Smooth muscle cell (in vitro differentiated cells): ENCODE measurements at regions not wholly inside any gene's neighbourhood (a gene's known extent, or its start where the extent isn't known, plus 50 kb on each side); places are given as distances from the start of the nearest gene placed in this dataset.

Source experiments
- DNase-seq: peaks from one replicate; lab custom pipeline; 2025; ENCODE audit not compliant: unreplicated experiment; lab: John Stamatoyannopoulos, UW
- H2AFZ ChIP-seq: fragments of 200-600 bp; sonication (generic); 2 replicates; pipeline ENCODE4 v1.6.0; 2016; ENCODE audit warnings: antibody characterized with exemption, low read depth, mild to moderate bottlenecking
- H3F3A ChIP-seq: fragments of 200-600 bp; sonication (generic); 2 replicates; pipeline ENCODE4 v1.6.0; 2017; ENCODE audit warnings: antibody characterized with exemption, low read depth
- H3K27ac ChIP-seq: fragments of 200-600 bp; sonication (generic); 2 replicates; pipeline ENCODE4 v1.5.1; 2016; ENCODE audit warnings: low read depth, mild to moderate bottlenecking
- H3K27me3 ChIP-seq: fragments of 200-600 bp; sonication (generic); 2 replicates; pipeline ENCODE4 v1.6.1; 2016; ENCODE audit warnings: low read depth, mild to moderate bottlenecking
- H3K36me3 ChIP-seq: fragments of 200-600 bp; sonication (generic); 2 replicates; pipeline ENCODE4 v1.5.1; 2016; ENCODE audit warnings: low read depth
- H3K4me1 ChIP-seq: fragments of 200-600 bp; sonication (generic); 2 replicates; pipeline ENCODE4 v1.5.1; 2016; ENCODE audit warnings: low read depth
- H3K4me2 ChIP-seq: fragments of 200-600 bp; sonication (generic); 2 replicates; pipeline ENCODE4 v1.6.0; 2016; ENCODE audit warnings: mild to moderate bottlenecking
- H3K4me3 ChIP-seq: fragments of 200-600 bp; sonication (generic); 2 replicates; pipeline ENCODE4 v1.5.1; 2016; ENCODE audit warnings: mild to moderate bottlenecking
- H3K79me2 ChIP-seq: fragments of 200-600 bp; sonication (generic); 2 replicates; pipeline ENCODE4 v1.6.0; 2016; ENCODE audit warnings: low read depth, mild to moderate bottlenecking
- H3K9ac ChIP-seq: fragments of 200-600 bp; sonication (generic); 2 replicates; pipeline ENCODE4 v1.6.0; 2016; ENCODE audit warnings: low read depth
- H3K9me3 ChIP-seq: fragments of 200-600 bp; sonication (generic); replicated peaks from 2 replicates; pipeline ENCODE4 v1.5.1; 2016; ENCODE audit warnings: low read depth
- H4K20me1 ChIP-seq: fragments of 200-600 bp; sonication (generic); 2 replicates; pipeline ENCODE4 v1.6.0; 2016; ENCODE audit warnings: low read depth
- WGBS: methylation state at CpG from one replicate; pipeline ENCODE4 v1.1.7; 2016; ENCODE audit warnings: low lambda C conversion rate; 5-methylcytosine and 5-hydroxymethylcytosine counted together
- TF ChIP-seq, protein P1 (sequence below): fragments of 200-600 bp; sonication (generic); IDR thresholded peaks from 2 replicates; pipeline ENCODE4 v1.5.1; 2017; ENCODE audit warnings: borderline replicate concordance, mild to moderate bottlenecking, antibody characterized with exemption; ENCODE audit not compliant: insufficient read depth, poor library complexity, severe bottlenecking

DNA sequence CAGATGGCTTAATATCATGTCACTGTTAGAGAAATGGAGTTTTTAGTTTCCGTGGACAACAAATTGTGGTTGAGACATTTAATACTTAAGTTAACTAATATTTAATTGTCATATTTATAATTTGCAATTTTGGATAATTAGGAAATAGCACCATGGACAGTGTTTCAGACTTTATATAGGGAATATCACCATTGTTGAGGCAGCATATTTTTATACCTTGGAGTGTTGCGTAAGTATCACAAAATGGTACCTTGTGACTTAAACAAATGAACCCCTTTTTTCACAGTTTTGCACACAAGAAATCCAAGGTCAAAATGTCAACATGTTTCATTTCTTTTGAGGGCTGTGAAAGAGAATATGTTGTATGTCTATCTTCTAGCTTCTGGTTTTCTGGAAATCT is 539.9 kb downstream of the TECRL start:
- Histone ChIP-seq H3F3A (no peaks in the 10 kb centered on the region), H3K4me1 (no peaks in the 10 kb centered on the region), H4K20me1 (no peaks in the 10 kb centered on the region), H3K4me2 (no peak overlapping the region), H3K27me3 (no peaks in the 10 kb centered on the region), H3K27ac (no peak overlapping the region), H3K9ac (no peak overlapping the region), H2AFZ (no peak overlapping the region), H3K9me3 (no peaks in the 10 kb centered on the region), H3K4me3 (no peak overlapping the region), H3K79me2 (no peaks in the 10 kb centered on the region), H3K36me3 (no peaks in the 10 kb centered on the region)
- TF ChIP-seq, protein P1, sequence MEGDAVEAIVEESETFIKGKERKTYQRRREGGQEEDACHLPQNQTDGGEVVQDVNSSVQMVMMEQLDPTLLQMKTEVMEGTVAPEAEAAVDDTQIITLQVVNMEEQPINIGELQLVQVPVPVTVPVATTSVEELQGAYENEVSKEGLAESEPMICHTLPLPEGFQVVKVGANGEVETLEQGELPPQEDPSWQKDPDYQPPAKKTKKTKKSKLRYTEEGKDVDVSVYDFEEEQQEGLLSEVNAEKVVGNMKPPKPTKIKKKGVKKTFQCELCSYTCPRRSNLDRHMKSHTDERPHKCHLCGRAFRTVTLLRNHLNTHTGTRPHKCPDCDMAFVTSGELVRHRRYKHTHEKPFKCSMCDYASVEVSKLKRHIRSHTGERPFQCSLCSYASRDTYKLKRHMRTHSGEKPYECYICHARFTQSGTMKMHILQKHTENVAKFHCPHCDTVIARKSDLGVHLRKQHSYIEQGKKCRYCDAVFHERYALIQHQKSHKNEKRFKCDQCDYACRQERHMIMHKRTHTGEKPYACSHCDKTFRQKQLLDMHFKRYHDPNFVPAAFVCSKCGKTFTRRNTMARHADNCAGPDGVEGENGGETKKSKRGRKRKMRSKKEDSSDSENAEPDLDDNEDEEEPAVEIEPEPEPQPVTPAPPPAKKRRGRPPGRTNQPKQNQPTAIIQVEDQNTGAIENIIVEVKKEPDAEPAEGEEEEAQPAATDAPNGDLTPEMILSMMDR: no peak
- no peak for DNase-seq
- 93% methylated on average over 2 of the region's 2 CpGs for WGBS

DNA sequence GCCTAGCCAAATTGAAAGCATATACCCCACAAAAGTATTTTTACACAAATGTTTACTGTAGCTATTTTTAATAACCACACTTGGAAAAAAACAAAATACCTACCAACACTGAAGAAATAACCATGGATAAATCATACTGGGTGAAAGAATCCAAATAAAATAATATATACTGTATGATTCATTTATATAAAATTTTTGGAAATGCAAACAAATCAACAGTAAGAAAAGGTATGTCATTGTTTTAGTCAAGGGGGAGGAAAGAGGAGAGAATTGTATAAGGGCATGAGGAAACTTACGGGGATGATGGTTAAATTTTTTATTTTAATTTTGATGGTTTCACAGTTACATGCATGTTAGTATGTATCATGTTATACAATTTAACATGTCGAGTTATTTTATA is 557.8 kb downstream of the TECRL start:
- DNase-seq: no peak
- H3K27ac ChIP-seq: no peak overlapping the region
- no peaks in the 10 kb centered on the region for H3F3A ChIP-seq
- H2AFZ ChIP-seq: no peak overlapping the region
- H3K36me3 ChIP-seq: no peaks in the 10 kb centered on the region
- no peaks in the 10 kb centered on the region for H3K79me2 ChIP-seq
- H3K4me2 ChIP-seq: no peak overlapping the region
- no peaks in the 10 kb centered on the region for H4K20me1 ChIP-seq
- no peak overlapping the region for H3K4me3 ChIP-seq
- WGBS: 89% methylated on average over 2 of the region's 2 CpGs
- H3K27me3 ChIP-seq: no peaks in the 10 kb centered on the region
- TF ChIP-seq, protein P1: no peak
- no peaks in the 10 kb centered on the region for H3K4me1 ChIP-seq
- no peaks in the 10 kb centered on the region for H3K9me3 ChIP-seq
- no peak overlapping the region for H3K9ac ChIP-seq

DNA sequence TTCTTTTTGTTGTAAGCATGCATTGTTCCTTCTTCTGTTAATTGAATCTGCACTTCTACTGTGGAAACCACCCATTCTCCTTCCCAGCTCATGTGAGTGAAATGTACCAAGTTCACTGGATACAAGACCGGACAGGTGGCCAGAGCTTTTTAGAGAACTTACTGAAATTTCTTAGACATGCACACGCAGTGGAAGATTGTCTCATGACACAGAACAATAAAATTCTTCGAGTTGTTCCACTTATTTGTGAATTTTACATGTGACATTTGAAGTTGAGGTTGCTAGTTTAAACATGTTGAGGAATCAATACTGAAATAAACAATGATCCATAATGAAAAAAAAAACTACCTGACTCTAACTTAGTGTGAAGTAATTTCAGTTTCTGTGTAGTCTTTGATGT is 568.0 kb downstream of the TECRL start:
- H3K4me2 ChIP-seq: no peak overlapping the region
- H3K4me3 ChIP-seq: no peak overlapping the region
- no peaks in the 10 kb centered on the region for H3F3A ChIP-seq
- H3K27me3 ChIP-seq: no peaks in the 10 kb centered on the region
- no peak for DNase-seq
- no peak overlapping the region for H2AFZ ChIP-seq
- 77% methylated on average over 3 of the region's 3 CpGs for WGBS
- no peaks in the 10 kb centered on the region for H3K9me3 ChIP-seq
- H3K36me3 ChIP-seq: no peaks in the 10 kb centered on the region
- H3K27ac ChIP-seq: no peak overlapping the region
- no peaks in the 10 kb centered on the region for H4K20me1 ChIP-seq
- TF ChIP-seq, protein P1: no peak
- no peaks in the 10 kb centered on the region for H3K79me2 ChIP-seq
- H3K4me1 ChIP-seq: no peaks in the 10 kb centered on the region
- H3K9ac ChIP-seq: no peak overlapping the region

DNA sequence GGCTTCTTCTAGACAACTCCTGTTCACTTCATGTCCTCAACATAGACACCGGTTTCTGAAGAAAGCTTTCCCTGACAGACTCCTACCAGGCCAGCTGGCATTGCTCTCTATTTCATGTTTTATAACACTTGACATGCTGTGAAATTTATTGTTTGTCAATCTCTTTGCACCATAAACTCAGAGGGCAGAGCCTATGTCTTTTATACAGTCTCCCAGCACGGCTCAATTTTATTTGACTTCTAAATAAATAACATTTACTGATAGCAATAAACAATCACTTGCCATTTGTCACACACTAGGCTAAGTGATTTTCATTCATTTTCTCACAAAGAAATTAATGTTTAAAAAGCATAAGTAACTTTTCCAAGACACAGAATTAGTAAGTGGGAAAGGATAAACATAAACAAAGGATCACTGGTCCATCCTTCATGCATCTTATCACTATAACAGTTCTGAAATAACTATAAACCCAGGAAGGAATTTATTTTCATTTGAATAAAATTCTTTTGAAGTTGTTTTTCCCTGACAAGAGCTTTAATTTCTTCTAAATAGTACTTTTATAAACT is 577.6 kb downstream of the TECRL start:
- no peak overlapping the region for H2AFZ ChIP-seq
- H3K27me3 ChIP-seq: no peaks in the 10 kb centered on the region
- H3K4me1 ChIP-seq: no peaks in the 10 kb centered on the region
- H3K79me2 ChIP-seq: no peaks in the 10 kb centered on the region
- no peak overlapping the region for H3K4me3 ChIP-seq
- no peak for DNase-seq
- no peaks in the 10 kb centered on the region for H3K36me3 ChIP-seq
- WGBS: 69% methylated on average over 2 of the region's 2 CpGs
- TF ChIP-seq, protein P1: no peak
- no peak overlapping the region for H3K4me2 ChIP-seq
- no peak overlapping the region for H3K9ac ChIP-seq
- H3K27ac ChIP-seq: no peak overlapping the region
- H4K20me1 ChIP-seq: no peaks in the 10 kb centered on the region
- no peaks in the 10 kb centered on the region for H3F3A ChIP-seq
- no peaks in the 10 kb centered on the region for H3K9me3 ChIP-seq
